ENCODE measurements at regions not wholly inside any gene's neighbourhood (a gene's known extent, or its start where the extent isn't known, plus 50 kb on each side); places are given as distances from the start of the nearest gene placed in this dataset.

DNA sequence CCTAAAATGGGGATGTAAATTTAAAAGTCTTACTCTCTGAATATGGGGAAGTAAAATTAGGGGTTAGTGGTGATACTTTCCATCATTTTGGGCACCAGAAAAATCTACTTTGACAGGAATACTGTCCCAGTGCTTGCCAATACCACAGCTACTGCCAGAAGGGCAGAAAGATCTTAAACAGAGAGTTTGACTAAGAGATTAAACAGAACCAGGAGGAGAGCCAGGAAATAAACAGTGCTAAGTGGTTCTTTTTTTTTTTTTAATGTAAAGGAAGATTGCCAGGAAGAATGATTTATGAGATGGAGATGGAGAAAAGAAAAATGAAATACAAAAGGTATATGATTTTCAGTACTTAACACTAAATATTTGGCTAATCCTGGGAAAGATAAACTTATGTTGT, 126.8 kb downstream of the RTL3 start:
- Histone ChIP-seq H2AFZ (ENCODE audit: control insufficient read depth, low read depth, low read length) (no peak overlapping the region), H3K4me1 (ENCODE audit: control insufficient read depth, insufficient read depth, low read length) (no peaks in the 10 kb centered on the region), H3K9me3 (replicated peaks; ENCODE audit: control insufficient read depth, insufficient read depth, low read length) (no peaks in the 10 kb centered on the region), H3K36me3 (ENCODE audit: control insufficient read depth in 2 of 2, insufficient read depth in 2 of 2, low read length in 1 of 2) (no peaks in the 10 kb centered on the region), H3K9ac (ENCODE audit: control insufficient read depth, insufficient read depth, low read length) (no peak overlapping the region), H3K27me3 (replicated peaks in 1 of 2; ENCODE audit: control insufficient read depth in 2 of 2, insufficient read depth in 2 of 2, low read length in 1 of 2) (no peaks in the 10 kb centered on the region), H3K4me2 (ENCODE audit: control insufficient read depth, insufficient read depth) (no peak overlapping the region), H3K27ac (ENCODE audit: control insufficient read depth, insufficient read depth) (no peak overlapping the region), H3K79me2 (ENCODE audit: control insufficient read depth, insufficient read depth, low read length) (no peaks in the 10 kb centered on the region), H4K20me1 (ENCODE audit: control insufficient read depth, insufficient read depth) (no peaks in the 10 kb centered on the region), H3K4me3 (no peak overlapping the region)
- ChIA-PET CTCF (interaction anchor here (0.7 to 1.5 kb wide), 3 partner anchors 8 to 550 kb away, joined by 3 read pairs; no protein-coding TSS in a partner anchor), SMC1A (ENCODE audit: uncharacterized antibody, unreplicated experiment) (no interaction called here), RAD21 (ENCODE audit: unreplicated experiment) (interaction anchor here (0.7 kb wide), 1 partner anchor 49 kb away, joined by 5 read pairs; no protein-coding TSS in a partner anchor), POLR2A (no interaction called here)
- BruUV-seq (replicated peaks) = no TSS peak
- in situ Hi-C loops (cut with MboI) (no loop called here), intact Hi-C loops (cut with micrococcal nuclease; ENCODE audit: unreplicated experiment) (no loop called here)
- no peak for ATAC-seq
- TF ChIP-seq JUND (IDR thresholded peaks at IDR 0.05; ENCODE audit: low read depth, low read length) (no peak), ESRRA (IDR thresholded peaks at IDR 0.05; ENCODE audit: low read length) (no peak), ZZZ3 (IDR thresholded peaks at IDR 0.05; ENCODE audit: control insufficient read depth, insufficient read length, low read depth) (no peak), EP300 (IDR thresholded peaks at IDR 0.05; ENCODE audit: borderline replicate concordance in 1 of 2, control insufficient read depth in 1 of 2, low read depth in 2 of 2, low read length in 2 of 2) (no peak), GATAD2B (conservative IDR thresholded peaks at IDR 0.05; ENCODE audit: low read depth) (no peak), SIN3A (IDR thresholded peaks at IDR 0.05; ENCODE audit: low read depth, low read length) (no peak), POLR2AphosphoS5 (IDR thresholded peaks at IDR 0.05; ENCODE audit: low read length) (no peak), HDAC2 (IDR thresholded peaks at IDR 0.05) (no peak), STAT1 (conservative IDR thresholded peaks at IDR 0.05) (no peak), EED (IDR thresholded peaks at IDR 0.05; ENCODE audit: low read depth) (no peak), SMAD1 (IDR thresholded peaks at IDR 0.05; ENCODE audit: low read depth, partially characterized antibody) (no peak)
- TF ChIP-seq, protein P1, sequence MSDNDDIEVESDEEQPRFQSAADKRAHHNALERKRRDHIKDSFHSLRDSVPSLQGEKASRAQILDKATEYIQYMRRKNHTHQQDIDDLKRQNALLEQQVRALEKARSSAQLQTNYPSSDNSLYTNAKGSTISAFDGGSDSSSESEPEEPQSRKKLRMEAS (IDR thresholded peaks at IDR 0.05; ENCODE audit: low read depth, low read length) = no peak
- no peak for DNase-seq (ENCODE audit: low read depth, low spot score)
- no peak for FAIRE-seq
